ENCODE measurements at regions not wholly inside any gene's neighbourhood (a gene's known extent, or its start where the extent isn't known, plus 50 kb on each side); places are given as distances from the start of the nearest gene placed in this dataset.

DNA sequence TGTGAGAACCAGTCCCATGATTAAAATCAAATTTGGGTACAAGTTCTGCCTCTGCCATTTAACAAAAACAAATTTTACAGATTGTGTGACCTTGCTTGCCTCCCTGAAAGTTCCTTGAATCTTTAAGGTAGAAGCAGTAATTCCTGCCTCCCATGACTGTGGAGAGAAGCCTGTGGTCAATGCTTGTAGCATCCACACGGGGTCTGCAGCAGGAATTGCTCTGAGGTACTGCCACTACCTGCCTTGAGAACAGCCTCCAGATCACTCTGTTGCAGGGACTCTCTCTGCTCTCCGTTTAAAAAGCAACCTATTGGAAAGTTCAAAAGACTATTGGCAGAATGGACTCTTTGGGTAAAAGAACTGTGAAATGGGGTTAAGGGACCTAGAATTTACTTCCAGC, 75.9 kb downstream of the SST start:
- Histone ChIP-seq H3K4me3 (replicated peaks; ENCODE audit: insufficient read depth, low read length) (no peak overlapping the region), H3K27ac (replicated peaks) (no peak overlapping the region), H3K27me3 (ENCODE audit: insufficient read depth, poor library complexity, severe bottlenecking) (no peaks in the 10 kb centered on the region)
- TF ChIP-seq, protein P1, sequence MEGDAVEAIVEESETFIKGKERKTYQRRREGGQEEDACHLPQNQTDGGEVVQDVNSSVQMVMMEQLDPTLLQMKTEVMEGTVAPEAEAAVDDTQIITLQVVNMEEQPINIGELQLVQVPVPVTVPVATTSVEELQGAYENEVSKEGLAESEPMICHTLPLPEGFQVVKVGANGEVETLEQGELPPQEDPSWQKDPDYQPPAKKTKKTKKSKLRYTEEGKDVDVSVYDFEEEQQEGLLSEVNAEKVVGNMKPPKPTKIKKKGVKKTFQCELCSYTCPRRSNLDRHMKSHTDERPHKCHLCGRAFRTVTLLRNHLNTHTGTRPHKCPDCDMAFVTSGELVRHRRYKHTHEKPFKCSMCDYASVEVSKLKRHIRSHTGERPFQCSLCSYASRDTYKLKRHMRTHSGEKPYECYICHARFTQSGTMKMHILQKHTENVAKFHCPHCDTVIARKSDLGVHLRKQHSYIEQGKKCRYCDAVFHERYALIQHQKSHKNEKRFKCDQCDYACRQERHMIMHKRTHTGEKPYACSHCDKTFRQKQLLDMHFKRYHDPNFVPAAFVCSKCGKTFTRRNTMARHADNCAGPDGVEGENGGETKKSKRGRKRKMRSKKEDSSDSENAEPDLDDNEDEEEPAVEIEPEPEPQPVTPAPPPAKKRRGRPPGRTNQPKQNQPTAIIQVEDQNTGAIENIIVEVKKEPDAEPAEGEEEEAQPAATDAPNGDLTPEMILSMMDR (IDR thresholded peaks at IDR 0.05; ENCODE audit: insufficient read depth, low read length): no peak
- TF ChIP-seq GABPA (IDR thresholded peaks at IDR 0.05; ENCODE audit: low read depth): no peak
- TF ChIP-seq, protein P2, sequence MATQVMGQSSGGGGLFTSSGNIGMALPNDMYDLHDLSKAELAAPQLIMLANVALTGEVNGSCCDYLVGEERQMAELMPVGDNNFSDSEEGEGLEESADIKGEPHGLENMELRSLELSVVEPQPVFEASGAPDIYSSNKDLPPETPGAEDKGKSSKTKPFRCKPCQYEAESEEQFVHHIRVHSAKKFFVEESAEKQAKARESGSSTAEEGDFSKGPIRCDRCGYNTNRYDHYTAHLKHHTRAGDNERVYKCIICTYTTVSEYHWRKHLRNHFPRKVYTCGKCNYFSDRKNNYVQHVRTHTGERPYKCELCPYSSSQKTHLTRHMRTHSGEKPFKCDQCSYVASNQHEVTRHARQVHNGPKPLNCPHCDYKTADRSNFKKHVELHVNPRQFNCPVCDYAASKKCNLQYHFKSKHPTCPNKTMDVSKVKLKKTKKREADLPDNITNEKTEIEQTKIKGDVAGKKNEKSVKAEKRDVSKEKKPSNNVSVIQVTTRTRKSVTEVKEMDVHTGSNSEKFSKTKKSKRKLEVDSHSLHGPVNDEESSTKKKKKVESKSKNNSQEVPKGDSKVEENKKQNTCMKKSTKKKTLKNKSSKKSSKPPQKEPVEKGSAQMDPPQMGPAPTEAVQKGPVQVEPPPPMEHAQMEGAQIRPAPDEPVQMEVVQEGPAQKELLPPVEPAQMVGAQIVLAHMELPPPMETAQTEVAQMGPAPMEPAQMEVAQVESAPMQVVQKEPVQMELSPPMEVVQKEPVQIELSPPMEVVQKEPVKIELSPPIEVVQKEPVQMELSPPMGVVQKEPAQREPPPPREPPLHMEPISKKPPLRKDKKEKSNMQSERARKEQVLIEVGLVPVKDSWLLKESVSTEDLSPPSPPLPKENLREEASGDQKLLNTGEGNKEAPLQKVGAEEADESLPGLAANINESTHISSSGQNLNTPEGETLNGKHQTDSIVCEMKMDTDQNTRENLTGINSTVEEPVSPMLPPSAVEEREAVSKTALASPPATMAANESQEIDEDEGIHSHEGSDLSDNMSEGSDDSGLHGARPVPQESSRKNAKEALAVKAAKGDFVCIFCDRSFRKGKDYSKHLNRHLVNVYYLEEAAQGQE (IDR thresholded peaks at IDR 0.05; ENCODE audit: insufficient replicate concordance, low read depth): no peak
- TF ChIP-seq POLR2AphosphoS5 (IDR thresholded peaks at IDR 0.05; ENCODE audit: low read depth): no peak
- TF ChIP-seq SPI1 (IDR thresholded peaks at IDR 0.05; ENCODE audit: borderline replicate concordance, low read depth): no peak
- no peak for DNase-seq (ENCODE audit: low read depth in 1 of 2, low spot score in 1 of 2)

DNA sequence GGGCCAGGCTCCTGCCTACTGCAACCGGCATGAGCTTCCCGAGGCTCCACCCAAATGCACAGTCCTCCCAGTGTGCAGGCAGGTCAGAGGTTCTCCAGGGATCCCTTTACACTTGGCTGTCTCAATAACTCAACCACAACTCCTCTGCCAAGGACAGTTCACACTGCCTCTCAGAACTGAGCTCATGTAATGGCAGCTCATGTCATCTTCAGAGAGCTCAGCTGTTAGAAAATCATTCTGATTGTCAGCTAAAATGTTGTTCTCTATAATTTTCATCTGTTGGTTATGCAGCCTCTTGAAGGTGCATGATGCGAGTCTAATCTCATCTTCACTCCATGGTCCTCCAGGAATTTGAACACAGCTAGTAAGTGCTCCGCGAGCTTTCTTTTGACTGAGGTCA, 76.7 kb downstream of the SST start:
- Histone ChIP-seq H3K27ac (replicated peaks) (no peak overlapping the region), H3K4me3 (replicated peaks; ENCODE audit: insufficient read depth, low read length) (no peak overlapping the region), H3K27me3 (ENCODE audit: insufficient read depth, poor library complexity, severe bottlenecking) (no peaks in the 10 kb centered on the region)
- TF ChIP-seq, protein P1 (IDR thresholded peaks at IDR 0.05; ENCODE audit: insufficient read depth, low read length): no peak
- TF ChIP-seq GABPA (IDR thresholded peaks at IDR 0.05; ENCODE audit: low read depth) (no peak), SPI1 (IDR thresholded peaks at IDR 0.05; ENCODE audit: borderline replicate concordance, low read depth) (no peak), POLR2AphosphoS5 (IDR thresholded peaks at IDR 0.05; ENCODE audit: low read depth) (no peak)
- TF ChIP-seq, protein P2 (IDR thresholded peaks at IDR 0.05; ENCODE audit: insufficient replicate concordance, low read depth): no peak
- no peak for DNase-seq (ENCODE audit: low read depth in 1 of 2, low spot score in 1 of 2)

DNA sequence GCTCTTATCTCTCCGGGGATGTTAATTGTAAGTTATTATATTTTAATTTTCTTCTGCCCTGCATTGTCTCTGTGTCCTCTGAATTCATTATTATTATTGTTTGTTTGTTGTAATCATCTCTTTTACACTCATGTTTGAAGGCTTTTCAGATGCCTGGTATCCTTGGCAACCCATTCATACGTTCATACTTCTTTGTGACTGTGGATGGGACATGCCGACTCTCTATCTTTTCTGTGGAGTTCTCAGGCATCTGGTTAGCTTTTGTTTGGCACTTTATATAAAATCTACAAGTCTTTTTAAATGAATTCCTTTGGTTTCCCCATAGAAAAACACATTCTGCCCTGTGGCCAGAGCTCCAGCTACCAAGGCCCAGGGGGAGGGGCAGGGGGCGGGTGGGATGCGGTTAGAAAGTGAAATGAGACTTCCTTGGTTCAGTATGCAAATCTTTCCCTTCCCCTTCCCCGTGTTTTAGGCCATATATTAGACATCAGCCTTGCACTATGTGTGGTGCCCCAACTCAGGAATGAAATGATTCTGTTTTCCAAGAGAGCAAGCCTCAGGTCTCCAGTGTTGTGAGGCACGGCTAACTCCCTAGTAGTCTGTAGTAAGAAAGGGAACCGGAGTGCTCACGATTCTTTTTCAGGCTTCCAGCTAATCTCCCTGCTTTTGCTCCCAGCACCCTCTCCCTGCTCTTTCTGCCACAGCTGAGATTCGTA, 79.2 kb downstream of the SST start:
- Histone ChIP-seq H3K27me3 (ENCODE audit: insufficient read depth, poor library complexity, severe bottlenecking) (no peaks in the 10 kb centered on the region), H3K27ac (replicated peaks) (no peak overlapping the region), H3K4me3 (replicated peaks; ENCODE audit: insufficient read depth, low read length) (no peak overlapping the region)
- no peak for DNase-seq (ENCODE audit: low read depth in 1 of 2, low spot score in 1 of 2)
- TF ChIP-seq POLR2AphosphoS5 (IDR thresholded peaks at IDR 0.05; ENCODE audit: low read depth) (no peak), GABPA (IDR thresholded peaks at IDR 0.05; ENCODE audit: low read depth) (no peak), SPI1 (IDR thresholded peaks at IDR 0.05; ENCODE audit: borderline replicate concordance, low read depth) (no peak)
- TF ChIP-seq, protein P2 (IDR thresholded peaks at IDR 0.05; ENCODE audit: insufficient replicate concordance, low read depth): no peak
- TF ChIP-seq, protein P1 (IDR thresholded peaks at IDR 0.05; ENCODE audit: insufficient read depth, low read length): no peak

Measured in HL-60 (cell line).